Gastrocnemius medialis (tissue), 4 donors: ENCODE measurements at regions not wholly inside any gene's neighbourhood (a gene's known extent, or its start where the extent isn't known, plus 50 kb on each side); places are given as distances from the start of the nearest gene placed in this dataset.

ENCODE experiments used
- POLR2A ChIP-seq, 2 donors: fragments of 450-650 bp; IDR thresholded peaks; one replicate each; pipeline ENCODE4 v1.6.1; 2017; ENCODE audit warnings: antibody characterized with exemption in 2 of 2, mild to moderate bottlenecking in 2 of 2, moderate library complexity in 2 of 2
- TF ChIP-seq, protein P1 (sequence below), 5 experiments: fragments of 450-650 bp in 3 of 5; fragments of 200-600 bp in 2 of 5; sonication (generic) in 2 of 5; IDR thresholded peaks in 4 of 5; conservative IDR thresholded peaks in 1 of 5; 1 replicate in 4 of 5; 2 replicates in 1 of 5; pipeline ENCODE4 v1.5.1; 2016 to 2019; ENCODE audit warnings: antibody characterized with exemption in 5 of 5, mild to moderate bottlenecking in 3 of 5, moderate library complexity in 3 of 5

GRCh38 chr7:106384373-106384772 lies 99.6 kb upstream of the NAMPT start:
- TF ChIP-seq POLR2A (IDR thresholded peaks at IDR 0.05) = no peak
- TF ChIP-seq, protein P1, sequence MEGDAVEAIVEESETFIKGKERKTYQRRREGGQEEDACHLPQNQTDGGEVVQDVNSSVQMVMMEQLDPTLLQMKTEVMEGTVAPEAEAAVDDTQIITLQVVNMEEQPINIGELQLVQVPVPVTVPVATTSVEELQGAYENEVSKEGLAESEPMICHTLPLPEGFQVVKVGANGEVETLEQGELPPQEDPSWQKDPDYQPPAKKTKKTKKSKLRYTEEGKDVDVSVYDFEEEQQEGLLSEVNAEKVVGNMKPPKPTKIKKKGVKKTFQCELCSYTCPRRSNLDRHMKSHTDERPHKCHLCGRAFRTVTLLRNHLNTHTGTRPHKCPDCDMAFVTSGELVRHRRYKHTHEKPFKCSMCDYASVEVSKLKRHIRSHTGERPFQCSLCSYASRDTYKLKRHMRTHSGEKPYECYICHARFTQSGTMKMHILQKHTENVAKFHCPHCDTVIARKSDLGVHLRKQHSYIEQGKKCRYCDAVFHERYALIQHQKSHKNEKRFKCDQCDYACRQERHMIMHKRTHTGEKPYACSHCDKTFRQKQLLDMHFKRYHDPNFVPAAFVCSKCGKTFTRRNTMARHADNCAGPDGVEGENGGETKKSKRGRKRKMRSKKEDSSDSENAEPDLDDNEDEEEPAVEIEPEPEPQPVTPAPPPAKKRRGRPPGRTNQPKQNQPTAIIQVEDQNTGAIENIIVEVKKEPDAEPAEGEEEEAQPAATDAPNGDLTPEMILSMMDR (IDR thresholded peaks at IDR 0.05 in 4 of 5, conservative IDR thresholded peaks at IDR 0.05 in 1 of 5) = no peak
